ENCODE measurements at regions not wholly inside any gene's neighbourhood (a gene's known extent, or its start where the extent isn't known, plus 50 kb on each side); places are given as distances from the start of the nearest gene placed in this dataset.

DNA sequence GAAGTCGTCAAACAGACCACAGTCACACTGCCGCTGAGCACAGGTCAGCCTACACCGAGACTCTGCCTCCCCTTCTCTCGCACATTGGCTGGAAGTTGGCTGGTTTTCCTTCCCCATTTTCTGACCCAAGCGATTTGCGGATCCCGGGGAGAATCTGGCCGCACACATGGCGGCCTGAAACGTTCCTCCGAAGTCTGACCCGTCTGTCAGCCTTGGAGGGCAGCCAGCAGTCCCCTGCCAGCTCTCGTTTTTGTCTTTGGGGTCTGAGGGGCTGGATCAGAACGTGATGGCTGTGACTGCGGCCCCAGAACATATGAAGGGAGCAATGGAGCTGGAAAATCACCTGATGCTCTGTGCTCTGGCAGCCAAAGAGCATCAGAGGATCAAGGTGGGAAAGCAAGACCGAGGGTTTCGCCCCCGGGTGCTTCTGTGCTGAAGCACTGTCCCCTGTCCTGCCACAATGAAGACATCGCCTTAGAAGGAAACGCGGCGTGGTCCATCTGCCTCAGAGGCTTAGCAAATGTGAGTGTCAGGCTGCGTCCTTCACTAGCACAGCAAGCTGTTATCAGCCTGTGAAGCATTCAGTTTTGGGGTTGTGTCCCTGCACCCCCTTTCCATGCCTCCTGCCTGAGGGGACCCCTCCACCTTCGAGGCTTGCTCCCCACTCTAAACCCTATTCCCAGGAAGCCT is 119.3 kb upstream of the SHH start:
- TF ChIP-seq, protein P1, sequence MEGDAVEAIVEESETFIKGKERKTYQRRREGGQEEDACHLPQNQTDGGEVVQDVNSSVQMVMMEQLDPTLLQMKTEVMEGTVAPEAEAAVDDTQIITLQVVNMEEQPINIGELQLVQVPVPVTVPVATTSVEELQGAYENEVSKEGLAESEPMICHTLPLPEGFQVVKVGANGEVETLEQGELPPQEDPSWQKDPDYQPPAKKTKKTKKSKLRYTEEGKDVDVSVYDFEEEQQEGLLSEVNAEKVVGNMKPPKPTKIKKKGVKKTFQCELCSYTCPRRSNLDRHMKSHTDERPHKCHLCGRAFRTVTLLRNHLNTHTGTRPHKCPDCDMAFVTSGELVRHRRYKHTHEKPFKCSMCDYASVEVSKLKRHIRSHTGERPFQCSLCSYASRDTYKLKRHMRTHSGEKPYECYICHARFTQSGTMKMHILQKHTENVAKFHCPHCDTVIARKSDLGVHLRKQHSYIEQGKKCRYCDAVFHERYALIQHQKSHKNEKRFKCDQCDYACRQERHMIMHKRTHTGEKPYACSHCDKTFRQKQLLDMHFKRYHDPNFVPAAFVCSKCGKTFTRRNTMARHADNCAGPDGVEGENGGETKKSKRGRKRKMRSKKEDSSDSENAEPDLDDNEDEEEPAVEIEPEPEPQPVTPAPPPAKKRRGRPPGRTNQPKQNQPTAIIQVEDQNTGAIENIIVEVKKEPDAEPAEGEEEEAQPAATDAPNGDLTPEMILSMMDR (IDR thresholded peaks at IDR 0.05; ENCODE audit: poor library complexity): no peak
- TF ChIP-seq EZH2 (IDR thresholded peaks at IDR 0.05; ENCODE audit: borderline replicate concordance) (no peak), EZH2phosphoT487 (IDR thresholded peaks at IDR 0.05; ENCODE audit: low read depth, severe bottlenecking, unreplicated experiment) (no peak)

Measured in hepatocyte (in vitro differentiated cells).